ENCODE measurements at regions not wholly inside any gene's neighbourhood (a gene's known extent, or its start where the extent isn't known, plus 50 kb on each side); places are given as distances from the start of the nearest gene placed in this dataset.

DNA sequence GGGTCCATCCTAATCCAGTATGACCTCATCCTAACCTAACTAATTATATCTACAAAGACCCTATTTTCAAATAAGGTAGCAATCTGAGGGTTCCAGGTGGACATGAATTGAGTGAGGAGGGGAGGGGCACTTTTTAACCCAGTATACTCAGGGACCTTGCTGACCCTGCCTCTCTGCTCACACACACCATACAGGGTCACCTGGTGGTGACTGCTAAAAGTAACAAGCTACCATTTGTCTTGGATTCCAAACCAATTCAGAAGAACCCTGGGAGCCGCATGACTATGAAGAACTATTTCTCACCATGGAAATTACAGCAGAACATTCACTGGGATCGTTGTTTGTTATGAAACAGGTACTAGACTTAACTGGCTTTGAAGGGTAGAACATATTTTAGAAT lies 151.9 kb downstream of the LACC1 start:
- no peak for TF ChIP-seq POLR2AphosphoS5 (IDR thresholded peaks at IDR 0.05; ENCODE audit: low read depth, low read length)
- TF ChIP-seq POLR2A (IDR thresholded peaks at IDR 0.05; ENCODE audit: low read depth, low read length), result no peak
- no peak for TF ChIP-seq TAF1 (IDR thresholded peaks at IDR 0.05; ENCODE audit: borderline replicate concordance, low read depth, low read length)
- FAIRE-seq (no peak), DNase-seq (ENCODE audit: insufficient read length) (no peak)

DNA sequence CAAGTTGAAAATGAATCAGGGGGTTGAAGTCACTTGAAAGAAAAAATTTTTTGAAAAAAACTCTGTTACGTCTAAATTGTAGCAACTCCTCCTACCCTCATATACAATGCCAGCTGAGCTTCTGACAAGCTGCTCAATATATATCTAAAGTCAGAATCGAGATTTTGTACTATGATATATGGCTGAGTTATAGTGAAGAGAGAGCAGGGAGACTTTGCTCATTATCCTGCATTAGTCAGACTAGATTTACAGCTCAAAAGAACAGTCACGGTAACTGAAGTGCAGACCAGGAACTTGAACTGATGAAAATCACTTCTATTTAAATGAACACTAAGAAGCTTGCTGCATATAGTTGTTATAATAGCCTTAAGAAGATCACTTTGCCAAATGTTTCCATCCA lies 153.1 kb downstream of the LACC1 start:
- DNase-seq (ENCODE audit: insufficient read length), result no peak
- TF ChIP-seq TAF1 (IDR thresholded peaks at IDR 0.05; ENCODE audit: borderline replicate concordance, low read depth, low read length), result no peak
- no peak for TF ChIP-seq POLR2AphosphoS5 (IDR thresholded peaks at IDR 0.05; ENCODE audit: low read depth, low read length)
- TF ChIP-seq POLR2A (IDR thresholded peaks at IDR 0.05; ENCODE audit: low read depth, low read length), result no peak
- no peak for FAIRE-seq

DNA sequence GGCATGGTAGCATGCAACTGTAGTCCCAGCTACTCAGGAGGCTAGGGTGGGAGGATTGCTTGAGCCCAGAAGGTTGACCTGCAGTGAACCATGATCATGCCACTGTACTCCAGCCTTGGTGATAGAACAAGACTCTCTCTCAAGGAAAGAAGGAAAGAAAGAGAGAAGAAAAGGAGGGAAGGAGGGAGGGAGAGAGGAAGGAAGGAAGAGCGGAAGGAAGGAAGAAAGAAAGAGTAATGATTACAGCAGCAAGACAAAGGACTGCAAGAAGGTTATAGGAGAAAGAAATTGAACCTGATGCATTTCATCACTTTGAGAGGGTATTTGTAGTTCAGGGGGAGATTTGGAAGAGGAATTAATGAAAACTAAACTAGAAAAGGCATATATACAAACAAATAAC lies 155.7 kb downstream of the LACC1 start:
- TF ChIP-seq TAF1 (IDR thresholded peaks at IDR 0.05; ENCODE audit: borderline replicate concordance, low read depth, low read length), result no peak

DNA sequence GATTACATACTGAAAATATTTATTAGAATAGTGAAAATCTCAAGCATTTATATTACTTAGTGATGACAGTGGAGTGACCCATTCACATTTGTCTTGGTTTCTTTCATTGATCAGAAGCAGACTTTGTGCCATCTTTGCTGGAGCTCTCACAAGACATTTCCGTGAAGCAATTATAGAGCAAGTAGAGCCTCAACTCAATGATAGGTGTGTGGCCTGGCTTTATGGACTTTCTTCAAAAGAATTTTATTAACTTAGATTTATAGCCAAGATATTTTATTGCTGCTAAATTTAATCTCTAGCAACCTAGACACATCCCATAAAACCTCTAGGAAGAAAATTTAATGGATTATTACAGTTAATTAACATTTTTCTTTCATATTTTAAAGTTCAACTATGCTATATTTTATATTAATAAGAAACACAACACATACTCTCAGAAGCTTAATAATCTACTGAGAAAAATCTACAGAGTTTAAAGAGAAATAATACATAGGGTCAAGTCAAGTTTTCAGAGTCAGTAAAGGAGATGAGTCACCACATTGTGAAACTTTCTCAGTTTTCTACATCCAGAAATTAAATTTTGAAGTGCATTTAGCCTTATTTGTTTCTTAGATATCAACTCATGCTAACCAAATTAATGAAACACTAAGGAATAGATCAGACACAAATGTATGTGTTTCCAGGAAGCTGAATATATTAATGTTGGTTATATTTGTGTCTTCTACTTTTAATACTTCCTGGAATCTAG lies 160.5 kb downstream of the LACC1 start:
- no peak for TF ChIP-seq TAF1 (IDR thresholded peaks at IDR 0.05; ENCODE audit: borderline replicate concordance, low read depth, low read length)
- TF ChIP-seq POLR2A (IDR thresholded peaks at IDR 0.05; ENCODE audit: low read depth, low read length), result no peak
- no peak for TF ChIP-seq POLR2AphosphoS5 (IDR thresholded peaks at IDR 0.05; ENCODE audit: low read depth, low read length)
- DNase-seq (ENCODE audit: insufficient read length) (no peak), FAIRE-seq (no peak)

More for the DNA sequence above, 155.7 kb downstream of the LACC1 start:
- DNase-seq (ENCODE audit: insufficient read length) (no peak), FAIRE-seq (no peak)

DNA sequence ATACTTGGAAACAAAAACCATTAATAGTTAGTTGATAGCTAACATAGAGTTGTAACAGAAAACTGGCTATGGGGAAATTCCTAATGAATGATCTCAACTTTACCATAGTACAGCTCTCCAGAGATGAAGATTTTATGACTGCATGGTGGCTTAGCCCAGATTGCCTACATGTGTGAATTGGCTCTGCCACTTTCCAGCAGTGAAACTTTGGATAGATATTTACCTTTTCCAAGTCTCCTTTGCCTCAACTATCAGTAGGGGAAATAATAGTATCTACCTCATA lies 161.1 kb downstream of the LACC1 start:
- no peak for DNase-seq (ENCODE audit: insufficient read length)
- FAIRE-seq, result no peak
- TF ChIP-seq TAF1 (IDR thresholded peaks at IDR 0.05; ENCODE audit: borderline replicate concordance, low read depth, low read length) (no peak), POLR2AphosphoS5 (IDR thresholded peaks at IDR 0.05; ENCODE audit: low read depth, low read length) (no peak), POLR2A (IDR thresholded peaks at IDR 0.05; ENCODE audit: low read depth, low read length) (no peak)

DNA sequence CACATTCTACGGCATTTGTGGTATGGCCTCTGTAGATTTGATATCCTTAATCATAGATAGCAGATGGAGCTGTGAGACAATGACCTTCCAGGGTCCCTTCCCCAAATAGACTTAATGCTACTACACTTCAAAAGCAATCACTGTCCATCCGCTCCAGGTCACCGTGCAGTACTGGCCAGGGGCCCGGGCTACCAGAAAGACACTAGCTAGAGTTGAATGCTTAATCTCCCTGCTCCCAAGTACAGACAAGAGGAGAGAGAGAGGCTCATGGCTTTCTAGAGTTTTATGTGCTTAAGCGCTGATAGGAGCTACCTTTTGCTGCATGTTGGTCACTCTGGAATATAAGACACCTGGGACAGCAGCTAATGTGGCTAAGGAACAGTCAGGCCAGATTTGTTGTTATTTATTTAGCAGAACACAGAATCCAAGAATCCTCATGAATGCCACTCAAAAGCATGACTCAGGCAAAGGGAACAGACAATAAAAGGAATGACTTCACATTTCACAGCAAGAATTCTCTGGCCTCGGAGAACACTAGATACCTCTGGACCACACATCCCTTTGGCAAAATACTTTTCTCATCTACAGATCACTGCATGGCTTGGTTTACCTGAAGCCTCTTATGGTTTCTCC lies 165.0 kb downstream of the LACC1 start:
- DNase-seq (ENCODE audit: insufficient read length), result no peak
- TF ChIP-seq POLR2A (IDR thresholded peaks at IDR 0.05; ENCODE audit: low read depth, low read length) (no peak), POLR2AphosphoS5 (IDR thresholded peaks at IDR 0.05; ENCODE audit: low read depth, low read length) (no peak)
- FAIRE-seq, result no peak

DNA sequence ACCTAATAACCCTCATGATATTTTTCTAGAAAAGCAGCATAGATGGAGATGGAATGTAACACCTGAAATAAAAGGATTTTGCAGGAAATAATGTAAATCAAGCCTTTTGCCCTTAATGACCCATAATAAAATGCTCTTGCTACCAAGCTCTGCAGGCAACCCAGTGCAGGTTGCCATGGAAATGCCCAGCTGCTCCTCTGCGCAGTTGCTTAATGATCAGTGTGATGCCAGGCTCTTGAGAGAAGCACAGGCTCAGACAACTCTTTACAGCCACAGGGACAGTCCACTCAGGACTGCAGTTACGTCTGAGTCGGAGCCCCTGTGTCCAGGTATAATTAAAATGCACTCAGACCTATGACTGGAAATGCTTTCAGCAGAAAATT lies 165.5 kb downstream of the LACC1 start:
- no peak for DNase-seq (ENCODE audit: insufficient read length)
- TF ChIP-seq POLR2AphosphoS5 (IDR thresholded peaks at IDR 0.05; ENCODE audit: low read depth, low read length) (no peak), TAF1 (IDR thresholded peaks at IDR 0.05; ENCODE audit: borderline replicate concordance, low read depth, low read length) (no peak), POLR2A (IDR thresholded peaks at IDR 0.05; ENCODE audit: low read depth, low read length) (no peak)
- no peak for FAIRE-seq

DNA sequence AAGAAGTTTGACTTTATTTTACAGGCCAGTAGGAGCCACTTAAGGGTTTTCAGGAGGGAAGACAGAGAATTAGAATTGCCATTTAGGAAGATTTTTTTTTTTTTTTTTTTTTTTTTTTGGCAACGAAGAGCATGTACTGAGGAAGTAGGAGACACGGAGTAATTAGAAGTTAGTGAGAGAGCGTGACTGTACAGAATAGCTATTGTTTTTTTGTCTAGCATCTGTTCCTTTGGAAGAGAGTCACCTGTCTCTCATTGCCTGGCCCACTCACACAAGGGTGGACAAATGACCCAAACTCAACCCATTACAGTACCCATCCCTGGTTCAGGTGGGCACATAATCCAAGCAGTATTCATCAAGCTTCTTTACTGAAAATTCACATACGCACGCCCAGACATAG lies 166.7 kb downstream of the LACC1 start:
- DNase-seq (ENCODE audit: insufficient read length) (no peak), FAIRE-seq (no peak)
- no peak for TF ChIP-seq POLR2A (IDR thresholded peaks at IDR 0.05; ENCODE audit: low read depth, low read length)

DNA sequence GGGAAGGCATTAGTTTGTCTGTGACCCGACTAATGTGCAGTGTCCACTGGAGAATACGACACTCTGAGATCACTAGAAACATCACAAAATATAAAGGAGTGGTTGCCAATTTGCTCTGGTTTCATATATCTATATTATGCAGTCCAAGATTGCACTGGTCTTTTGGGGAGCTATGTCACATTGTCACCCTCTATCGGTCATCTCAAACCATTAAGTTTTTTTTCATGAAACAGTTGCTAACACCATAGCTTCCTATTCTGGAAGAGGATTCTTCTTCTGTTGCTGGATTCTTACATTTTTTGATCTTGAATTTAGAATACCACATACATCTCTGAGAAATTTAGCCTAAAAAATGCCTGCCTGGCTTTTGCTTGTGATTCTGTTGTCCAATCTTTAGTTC lies 168.6 kb downstream of the LACC1 start:
- FAIRE-seq, result no peak

DNA sequence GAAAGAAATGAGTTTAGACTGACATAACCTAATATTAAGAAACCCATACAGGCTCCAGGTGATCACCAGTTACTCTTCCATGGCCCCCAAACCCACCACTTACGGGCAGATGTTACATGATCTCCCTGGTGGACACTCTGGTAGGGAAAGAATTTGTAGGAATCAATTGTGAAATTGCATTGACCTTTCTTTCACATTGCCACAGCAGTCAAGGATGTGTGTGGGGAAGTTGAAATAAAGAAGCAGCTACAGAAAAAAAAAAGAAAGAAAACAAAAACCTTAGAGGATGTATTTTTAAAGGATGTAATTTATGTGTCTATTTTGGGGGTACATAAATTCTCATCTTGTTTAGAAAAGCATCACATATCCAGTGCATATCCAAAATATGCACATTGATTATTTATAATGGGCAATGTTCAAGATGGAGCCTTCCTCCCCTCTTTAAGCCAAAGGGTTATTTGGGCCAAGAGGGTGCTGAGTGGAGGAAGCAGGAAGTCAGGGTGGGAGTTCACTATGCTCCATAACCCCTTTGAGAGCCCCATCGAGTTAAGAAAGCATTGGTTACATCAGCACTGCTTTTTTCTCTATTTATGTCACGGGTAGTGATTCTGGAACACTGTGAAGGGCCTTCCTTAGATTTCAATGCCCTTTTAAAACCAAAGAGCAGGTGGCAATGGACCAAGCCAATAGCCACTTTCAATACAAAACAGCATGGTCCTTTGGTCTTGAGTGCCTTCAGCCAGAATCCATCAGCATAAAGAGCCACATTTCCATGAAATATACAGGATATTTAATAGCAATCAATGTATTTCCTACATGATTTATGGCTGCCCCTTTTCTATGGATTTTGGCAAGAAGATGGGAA lies 169.6 kb downstream of the LACC1 start:
- no peak for FAIRE-seq

More for the DNA sequence above, 168.6 kb downstream of the LACC1 start:
- TF ChIP-seq POLR2A (IDR thresholded peaks at IDR 0.05; ENCODE audit: low read depth, low read length) (no peak), POLR2AphosphoS5 (IDR thresholded peaks at IDR 0.05; ENCODE audit: low read depth, low read length) (no peak), TAF1 (IDR thresholded peaks at IDR 0.05; ENCODE audit: borderline replicate concordance, low read depth, low read length) (no peak)
- DNase-seq (ENCODE audit: insufficient read length), result no peak

DNA sequence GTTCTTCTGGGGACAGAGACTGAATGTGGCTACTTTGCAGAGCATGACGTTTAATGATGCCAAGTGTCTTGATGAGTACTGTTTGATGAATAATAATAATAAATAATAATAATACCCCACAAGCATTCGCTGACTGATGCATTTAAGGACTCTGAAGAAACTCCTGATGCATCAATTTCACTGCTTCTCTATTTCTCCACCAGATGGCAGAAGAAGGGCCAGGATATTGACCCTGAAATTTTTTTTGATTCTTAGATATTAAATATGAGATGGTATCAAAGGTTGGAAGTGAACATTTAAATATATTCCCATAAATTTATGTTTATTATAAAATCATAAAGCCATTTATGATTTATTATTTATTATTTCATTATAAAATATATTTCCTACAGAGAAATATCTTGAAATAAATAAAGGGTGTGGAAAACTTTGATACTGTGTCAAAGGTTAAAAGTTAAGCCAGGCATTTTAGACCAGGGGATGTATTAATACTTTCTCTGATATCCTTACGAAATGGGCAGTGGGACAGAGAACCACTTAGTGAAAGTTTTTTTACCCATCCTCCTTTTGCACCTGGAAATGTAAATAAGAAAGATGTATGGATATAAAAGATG lies 170.9 kb downstream of the LACC1 start:
- FAIRE-seq (no peak), DNase-seq (ENCODE audit: insufficient read length) (no peak)

More for the DNA sequence above, 169.6 kb downstream of the LACC1 start:
- TF ChIP-seq POLR2AphosphoS5 (IDR thresholded peaks at IDR 0.05; ENCODE audit: low read depth, low read length) (no peak), POLR2A (IDR thresholded peaks at IDR 0.05; ENCODE audit: low read depth, low read length) (no peak), TAF1 (IDR thresholded peaks at IDR 0.05; ENCODE audit: borderline replicate concordance, low read depth, low read length) (no peak)
- no peak for DNase-seq (ENCODE audit: insufficient read length)

More for the DNA sequence above, 170.9 kb downstream of the LACC1 start:
- no peak for TF ChIP-seq POLR2AphosphoS5 (IDR thresholded peaks at IDR 0.05; ENCODE audit: low read depth, low read length)
- no peak for TF ChIP-seq TAF1 (IDR thresholded peaks at IDR 0.05; ENCODE audit: borderline replicate concordance, low read depth, low read length)
- TF ChIP-seq POLR2A (IDR thresholded peaks at IDR 0.05; ENCODE audit: low read depth, low read length), result no peak

Measured in GM12892 (cell line).